H9 (cell line): ENCODE measurements at regions not wholly inside any gene's neighbourhood (a gene's known extent, or its start where the extent isn't known, plus 50 kb on each side); places are given as distances from the start of the nearest gene placed in this dataset.

Experiments
- DNase-seq: peaks from one replicate; pipeline ENCODE4 v3.0.0-alpha.2; 2017
- H2AFZ ChIP-seq: one replicate; pipeline ENCODE4 v1.6.1; 2013; ENCODE audit warnings: mild to moderate bottlenecking, low read length, control low read depth, moderate library complexity
- H2AK5ac ChIP-seq: 2 replicates; pipeline ENCODE4 v1.6.1; 2013; ENCODE audit warnings: low read length, control low read depth, mixed read lengths; ENCODE audit not compliant: insufficient read length
- H2BK120ac ChIP-seq: one replicate; pipeline ENCODE4 v1.6.1; 2013; ENCODE audit warnings: low read depth, mild to moderate bottlenecking, low read length, control low read depth, inconsistent platforms; ENCODE audit not compliant: poor library complexity, severe bottlenecking
- H2BK12ac ChIP-seq: 2 replicates; pipeline ENCODE4 v1.6.1; 2013; ENCODE audit warnings: low read length, control low read depth, mixed read lengths, low read depth; ENCODE audit not compliant: insufficient read length
- H2BK15ac ChIP-seq: 2 replicates; pipeline ENCODE4 v1.6.1; 2013; ENCODE audit warnings: low read depth, low read length, control low read depth
- H2BK20ac ChIP-seq: one replicate; pipeline ENCODE4 v1.6.1; 2013; ENCODE audit warnings: low read depth, mild to moderate bottlenecking, low read length, control low read depth, inconsistent platforms; ENCODE audit not compliant: poor library complexity, severe bottlenecking
- H2BK5ac ChIP-seq: 2 replicates; pipeline ENCODE4 v1.6.1; 2013; ENCODE audit warnings: low read length, control low read depth, mixed read lengths; ENCODE audit not compliant: insufficient read length
- H3K14ac ChIP-seq: 2 replicates; pipeline ENCODE4 v1.6.1; 2013; ENCODE audit warnings: low read length, control low read depth; ENCODE audit not compliant: insufficient read depth
- H3K18ac ChIP-seq: 2 replicates; pipeline ENCODE4 v1.6.1; 2013; ENCODE audit warnings: low read depth, mild to moderate bottlenecking, mixed read lengths, low read length, control low read depth; ENCODE audit not compliant: insufficient read length
- H3K23ac ChIP-seq: 2 replicates; pipeline ENCODE4 v1.6.1; 2013; ENCODE audit warnings: low read length, control low read depth, mixed read lengths, low read depth; ENCODE audit not compliant: insufficient read length
- H3K23me2 ChIP-seq: 2 replicates; pipeline ENCODE4 v1.6.1; 2013; ENCODE audit warnings: low read depth, mild to moderate bottlenecking, mixed read lengths, low read length, control low read depth; ENCODE audit not compliant: insufficient read length, poor library complexity, severe bottlenecking
- H3K27ac ChIP-seq: 2 replicates; pipeline ENCODE4 v1.5.1; 2013; ENCODE audit warnings: low read length, control low read depth, mixed read lengths, low read depth; ENCODE audit not compliant: insufficient read length
- H3K27me3 ChIP-seq: 2 replicates; pipeline ENCODE4 v1.6.1; 2013; ENCODE audit warnings: low read length, control low read depth, inconsistent platforms; ENCODE audit not compliant: insufficient read depth
- H3K4ac ChIP-seq: 2 replicates; pipeline ENCODE4 v1.6.1; 2013; ENCODE audit warnings: low read depth, mild to moderate bottlenecking, control low read depth, inconsistent platforms, low read length, moderate library complexity
- H3K4me1 ChIP-seq: 2 replicates; pipeline ENCODE4 v1.6.1; 2013; ENCODE audit warnings: low read length, control low read depth, inconsistent platforms; ENCODE audit not compliant: insufficient read depth
- H3K4me2 ChIP-seq: 2 replicates; pipeline ENCODE4 v1.6.1; 2013; ENCODE audit warnings: low read length, control low read depth, mixed read lengths; ENCODE audit not compliant: insufficient read length, insufficient read depth
- H3K56ac ChIP-seq: 2 replicates; pipeline ENCODE4 v1.6.1; 2013; ENCODE audit warnings: low read depth, mild to moderate bottlenecking, mixed read lengths, low read length, control low read depth; ENCODE audit not compliant: insufficient read length
- H3K79me1 ChIP-seq: 2 replicates; pipeline ENCODE4 v1.6.1; 2013; ENCODE audit warnings: low read depth, mild to moderate bottlenecking, moderate library complexity, low read length, control low read depth, inconsistent platforms; ENCODE audit not compliant: insufficient read depth, poor library complexity, severe bottlenecking
- H3K79me2 ChIP-seq: 2 replicates; pipeline ENCODE4 v1.6.1; 2013; ENCODE audit warnings: low read length, control low read depth, inconsistent platforms; ENCODE audit not compliant: insufficient read depth
- H3K9ac ChIP-seq: 2 replicates; pipeline ENCODE4 v1.6.1; 2013; ENCODE audit warnings: low read length, control low read depth, mixed read lengths; ENCODE audit not compliant: insufficient read length; ENCODE audit errors: extremely low read depth
- H3K9me3 ChIP-seq: one replicate; pipeline ENCODE4 v1.6.1; 2013; ENCODE audit warnings: low read depth, low read length, inconsistent platforms; ENCODE audit not compliant: control insufficient read depth
- H3T11ph ChIP-seq: one replicate; pipeline ENCODE4 v1.6.1; 2013; ENCODE audit warnings: mild to moderate bottlenecking, low read length, control low read depth, inconsistent platforms
- H4K20me1 ChIP-seq: one replicate; pipeline ENCODE4 v1.6.1; 2013; ENCODE audit not compliant: control insufficient read depth, insufficient read length, insufficient read depth
- H4K5ac ChIP-seq: 2 replicates; pipeline ENCODE4 v1.6.1; 2013; ENCODE audit warnings: low read depth, mild to moderate bottlenecking, mixed read lengths, low read length, control low read depth; ENCODE audit not compliant: insufficient read length
- H4K8ac ChIP-seq: replicated peaks from 2 replicates; pipeline ENCODE4 v1.6.1; 2013; ENCODE audit warnings: low read length, control low read depth, mixed read lengths, low read depth; ENCODE audit not compliant: insufficient read length
- H4K91ac ChIP-seq: 2 replicates; pipeline ENCODE4 v1.6.1; 2013; ENCODE audit warnings: low read depth, mild to moderate bottlenecking, moderate library complexity, mixed read lengths, low read length, control low read depth; ENCODE audit not compliant: insufficient read length
- H3K27ac Mint-ChIP-seq, 3 experiments: 2 replicates in 2 of 3; 3 replicates in 1 of 3; pipeline ENCODE4 v1.8.0; 2020 to 2021; ENCODE audit warnings: mixed read lengths in 3 of 3, mild to moderate bottlenecking in 1 of 3, moderate library complexity in 1 of 3
- H3K27me3 Mint-ChIP-seq: 2 replicates; pipeline ENCODE4 v1.8.0; 2021; ENCODE audit warnings: low read depth, mild to moderate bottlenecking, moderate library complexity, mixed read lengths
- H3K36me3 Mint-ChIP-seq, 3 experiments: 2 replicates in 2 of 3; 3 replicates in 1 of 3; pipeline ENCODE4 v1.8.0; 2020 to 2021; ENCODE audit warnings: low read depth in 3 of 3, mixed read lengths in 3 of 3; ENCODE audit not compliant: insufficient read depth in 1 of 3
- H3K4me1 Mint-ChIP-seq, 2 experiments: 2 replicates each; pipeline ENCODE4 v1.8.0; 2020; ENCODE audit warnings: mixed read lengths in 2 of 2
- H3K4me3 Mint-ChIP-seq, 2 experiments: 2 replicates in 1 of 2; 3 replicates in 1 of 2; pipeline ENCODE4 v1.8.0; 2020 to 2021; ENCODE audit warnings: mild to moderate bottlenecking in 2 of 2, mixed read lengths in 2 of 2, moderate library complexity in 1 of 2
- H3K9me3 Mint-ChIP-seq, 2 experiments: 2 replicates in 1 of 2; 3 replicates in 1 of 2; pipeline ENCODE4 v1.8.0; 2020; ENCODE audit warnings: mild to moderate bottlenecking in 2 of 2, mixed read lengths in 2 of 2, moderate library complexity in 1 of 2
- CTCF ChIP-seq: fragments of 200-600 bp; sonication (generic); conservative IDR thresholded peaks from 3 replicates; pipeline ENCODE4 v1.8.0; 2021; ENCODE audit warnings: antibody characterized with exemption, mild to moderate bottlenecking
- WGBS: extraction: QIAGEN DNeasy Blood & Tissue Kit; methylation state at CpG from one replicate; pipeline ENCODE4 v1.1.7; 2013; ENCODE audit warnings: missing lambda C conversion rate, low lambda C conversion rate, mixed read lengths; ENCODE audit not compliant: insufficient read length; ENCODE audit errors: extremely low coverage; 5-methylcytosine and 5-hydroxymethylcytosine counted together

- H2BK5ac ChIP-seq = no peak overlapping the region
- H3K14ac ChIP-seq = no peak overlapping the region
- H3K27me3 Mint-ChIP-seq = no peaks in the 10 kb centered on the region
- H3K27ac Mint-ChIP-seq = peak overlapping the region in 1 of 3 experiments; percentile 5; a peak in 1 of 7 replicates
- no peaks in the 10 kb centered on the region for H4K20me1 ChIP-seq
- no peak overlapping the region for H2BK12ac ChIP-seq
- no peak overlapping the region for H2BK120ac ChIP-seq
- no peak overlapping the region for H2AFZ ChIP-seq
- H3K9me3 Mint-ChIP-seq = no peaks in the 10 kb centered on the region
- H3K18ac ChIP-seq = no peak overlapping the region
- no peak overlapping the region for H3K9ac ChIP-seq
- no peak overlapping the region for H4K8ac ChIP-seq
- peaks cover 5% of the 10 kb centered on the region; the same call in 1 of the 2 replicates for H3K4me1 ChIP-seq
- peaks cover 13 to 16% of the 10 kb centered on the region in 2 experiments for H3K4me1 Mint-ChIP-seq
- no peak overlapping the region for H3K23ac ChIP-seq
- no peak overlapping the region for H3K4ac ChIP-seq
- no peak overlapping the region for H3K27ac ChIP-seq
- no peak overlapping the region for H4K5ac ChIP-seq
- no peak overlapping the region for H3K4me2 ChIP-seq
- H2AK5ac ChIP-seq = no peak overlapping the region
- no CpG with 5 or more reads among the region's 7 CpGs for WGBS
- H2BK15ac ChIP-seq = no peak overlapping the region
- H3T11ph ChIP-seq = no peak overlapping the region
- no peaks in the 10 kb centered on the region for H3K79me1 ChIP-seq
- no peaks in the 10 kb centered on the region for H3K23me2 ChIP-seq
- H3K27me3 ChIP-seq = no peaks in the 10 kb centered on the region
- DNase-seq = no peak
- H3K56ac ChIP-seq = no peak overlapping the region
- H3K36me3 Mint-ChIP-seq = peaks cover 0 to 4% (median 0%) of the 10 kb centered on the region in 3 experiments; a peak in 2 of 7 replicates
- no peaks in the 10 kb centered on the region for H3K9me3 ChIP-seq
- H3K4me3 Mint-ChIP-seq = no peak overlapping the region
- no peak for TF ChIP-seq CTCF
- no peak overlapping the region for H2BK20ac ChIP-seq
- H3K79me2 ChIP-seq = no peaks in the 10 kb centered on the region
- H4K91ac ChIP-seq = no peak overlapping the region
These were observed 68.9 kb downstream of the SMIM20 start for GRCh38 chr4:25982962-25983361.
